SK-N-SH (cell line): ENCODE measurements at regions not wholly inside any gene's neighbourhood (a gene's known extent, or its start where the extent isn't known, plus 50 kb on each side); places are given as distances from the start of the nearest gene placed in this dataset.

Experiments used
- ELF1 ChIP-seq: IDR thresholded peaks from 2 replicates; pipeline ENCODE4 v1.4.0; 2012
- EP300 ChIP-seq, 2 experiments: IDR thresholded peaks; 2 replicates each; pipeline versions ENCODE4 v1.4.0 to v1.6.1; 2012; ENCODE audit warnings: borderline replicate concordance in 1 of 2, low read depth in 1 of 2, low read length in 1 of 2
- EZH2phosphoT487 ChIP-seq: fragments of 200-600 bp; sonication (generic); IDR thresholded peaks from 2 replicates; pipeline ENCODE4 v1.6.1; 2017; ENCODE audit warnings: low read depth, mixed run types, mild to moderate bottlenecking, antibody characterized with exemption, moderate library complexity, borderline replicate concordance
- FOSL2 ChIP-seq: IDR thresholded peaks from 2 replicates; pipeline ENCODE4 v1.4.0; 2012; ENCODE audit warnings: low read depth, mild to moderate bottlenecking, moderate library complexity, borderline replicate concordance
- FOXJ3 ChIP-seq: sonication (generic); formaldehyde crosslinking; IDR thresholded peaks from 2 replicates; pipeline ENCODE4 v1.5.1; 2020; ENCODE audit warnings: mild to moderate bottlenecking, missing genetic modification reagents
- GABPA ChIP-seq: IDR thresholded peaks from 2 replicates; pipeline ENCODE4 v1.4.0; 2012; ENCODE audit warnings: low read depth, mild to moderate bottlenecking
- GATA2 ChIP-seq: sonication (generic); formaldehyde crosslinking; IDR thresholded peaks from 2 replicates; pipeline ENCODE4 v1.5.0; 2020; ENCODE audit warnings: mild to moderate bottlenecking, missing genetic modification reagents
- MXI1 ChIP-seq: IDR thresholded peaks from 2 replicates; pipeline ENCODE4 v1.6.1; 2012; ENCODE audit warnings: mild to moderate bottlenecking, low read depth, low read length, improper control_type of control experiment
- POLR2AphosphoS5 ChIP-seq: IDR thresholded peaks from 2 replicates; pipeline ENCODE4 v1.6.1; 2012; ENCODE audit warnings: low read depth, low read length
- RFX5 ChIP-seq: IDR thresholded peaks from 2 replicates; pipeline ENCODE4 v1.6.1; 2012; ENCODE audit warnings: mild to moderate bottlenecking, improper control_type of control experiment, low read length
- SIN3A ChIP-seq: IDR thresholded peaks from 2 replicates; pipeline ENCODE4 v1.6.1; 2012; ENCODE audit warnings: low read depth, mild to moderate bottlenecking, low read length, moderate library complexity, borderline replicate concordance
- SMC3 ChIP-seq: IDR thresholded peaks from 2 replicates; pipeline ENCODE4 v1.6.1; 2012; ENCODE audit warnings: low read depth, low read length, improper control_type of control experiment
- TAF1 ChIP-seq: IDR thresholded peaks from 2 replicates; pipeline ENCODE4 v1.6.1; 2012; ENCODE audit warnings: low read depth, mild to moderate bottlenecking, low read length, moderate library complexity, borderline replicate concordance
- TF ChIP-seq, protein P1 (sequence below): fragments of 200-600 bp; sonication (generic); IDR thresholded peaks from 2 replicates; pipeline ENCODE4 v1.6.1; 2017; ENCODE audit warnings: antibody characterized with exemption, mild to moderate bottlenecking, moderate library complexity

DNA sequence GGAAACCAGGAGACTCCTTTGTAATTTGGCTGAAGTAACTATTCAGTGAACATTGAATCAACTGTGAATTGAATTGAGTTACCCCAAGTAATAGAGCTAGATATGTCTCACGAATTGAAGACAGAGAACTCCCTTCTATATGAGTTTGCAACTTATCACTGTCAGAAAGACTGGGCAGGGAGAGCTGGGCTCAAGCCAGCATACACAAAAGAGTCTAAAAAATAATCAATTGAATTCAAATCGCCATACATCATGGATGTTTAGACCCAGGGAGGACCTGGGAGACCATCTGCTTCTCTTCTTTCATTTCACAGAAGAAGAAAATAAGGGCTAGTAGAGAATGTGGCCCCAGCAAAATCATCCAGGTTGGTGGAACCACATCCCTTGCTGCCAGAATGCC, 503.1 kb upstream of the AUTS2 start:
- TF ChIP-seq FOSL2 (no peak), MXI1 (no peak), FOXJ3 (no peak), POLR2AphosphoS5 (no peak), TAF1 (no peak), SIN3A (no peak), SMC3 (no peak), RFX5 (no peak), ELF1 (no peak), EZH2phosphoT487 (no peak), GABPA (no peak), GATA2 (CRISPR knock-in tag) (no peak), EP300 (IDR thresholded peaks at IDR 0.05; ENCODE audit: borderline replicate concordance in 1 of 2, low read depth in 1 of 2, low read length in 1 of 2) (no peak)
- TF ChIP-seq, protein P1, sequence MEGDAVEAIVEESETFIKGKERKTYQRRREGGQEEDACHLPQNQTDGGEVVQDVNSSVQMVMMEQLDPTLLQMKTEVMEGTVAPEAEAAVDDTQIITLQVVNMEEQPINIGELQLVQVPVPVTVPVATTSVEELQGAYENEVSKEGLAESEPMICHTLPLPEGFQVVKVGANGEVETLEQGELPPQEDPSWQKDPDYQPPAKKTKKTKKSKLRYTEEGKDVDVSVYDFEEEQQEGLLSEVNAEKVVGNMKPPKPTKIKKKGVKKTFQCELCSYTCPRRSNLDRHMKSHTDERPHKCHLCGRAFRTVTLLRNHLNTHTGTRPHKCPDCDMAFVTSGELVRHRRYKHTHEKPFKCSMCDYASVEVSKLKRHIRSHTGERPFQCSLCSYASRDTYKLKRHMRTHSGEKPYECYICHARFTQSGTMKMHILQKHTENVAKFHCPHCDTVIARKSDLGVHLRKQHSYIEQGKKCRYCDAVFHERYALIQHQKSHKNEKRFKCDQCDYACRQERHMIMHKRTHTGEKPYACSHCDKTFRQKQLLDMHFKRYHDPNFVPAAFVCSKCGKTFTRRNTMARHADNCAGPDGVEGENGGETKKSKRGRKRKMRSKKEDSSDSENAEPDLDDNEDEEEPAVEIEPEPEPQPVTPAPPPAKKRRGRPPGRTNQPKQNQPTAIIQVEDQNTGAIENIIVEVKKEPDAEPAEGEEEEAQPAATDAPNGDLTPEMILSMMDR: no peak
